ENCODE measurements at regions not wholly inside any gene's neighbourhood (a gene's known extent, or its start where the extent isn't known, plus 50 kb on each side); places are given as distances from the start of the nearest gene placed in this dataset.
"Not testable (repeated sequence)": the region's sequence is repeated elsewhere in the genome, so short reads cannot be mapped to it uniquely, and the experiment has no call there.

- not testable (repeated sequence) for DNase-seq
Observed at GRCh38 chr10:113501031-113501430, 51.8 kb upstream of the HABP2 start.
